K562 (cell line): ENCODE measurements at regions not wholly inside any gene's neighbourhood (a gene's known extent, or its start where the extent isn't known, plus 50 kb on each side); places are given as distances from the start of the nearest gene placed in this dataset.

Source experiments
- EZH2 ChIP-seq: IDR thresholded peaks from 2 replicates; pipeline ENCODE4 v1.6.1; 2012; ENCODE audit warnings: low read depth, mild to moderate bottlenecking, inconsistent platforms, low read length, borderline replicate concordance
- HDAC2 ChIP-seq: fragments of 450-650 bp; IDR thresholded peaks from 2 replicates; pipeline ENCODE4 v1.6.1; 2016; ENCODE audit warnings: mild to moderate bottlenecking
- MAFK ChIP-seq: IDR thresholded peaks from 2 replicates; pipeline ENCODE4 v1.6.1; 2011; ENCODE audit warnings: low read length, improper control_type of control experiment
- NFIC ChIP-seq: fragments of 450-650 bp; IDR thresholded peaks from 2 replicates; pipeline ENCODE4 v1.6.1; 2017; ENCODE audit warnings: mild to moderate bottlenecking, inconsistent platforms
- POLR2AphosphoS5 ChIP-seq: IDR thresholded peaks from 2 replicates; pipeline ENCODE4 v1.6.1; 2011; ENCODE audit warnings: mild to moderate bottlenecking, low read depth, low read length, moderate library complexity; ENCODE audit not compliant: control insufficient read depth, insufficient read depth
- SMAD1 ChIP-seq: fragments of 150-350 bp; IDR thresholded peaks from 2 replicates; pipeline ENCODE4 v1.6.1; 2014; ENCODE audit warnings: low read length, low read depth; ENCODE audit not compliant: partially characterized antibody
- SNRNP70 ChIP-seq: fragments of 200-400 bp; formaldehyde crosslinking; optimal IDR thresholded peaks from 2 replicates; pipeline ENCODE3; 2017; ENCODE audit warnings: low read depth, low read length
- ZFP1 ChIP-seq: fragments of 450-650 bp; formaldehyde crosslinking; IDR thresholded peaks from 2 replicates; pipeline ENCODE4 v1.4.0; 2020; ENCODE audit warnings: mild to moderate bottlenecking, mixed read lengths
- ZKSCAN8 ChIP-seq: fragments of 200-800 bp; sonication (Bioruptor generic); IDR thresholded peaks from 2 replicates; pipeline ENCODE4 v1.6.1; 2016; ENCODE audit warnings: missing genetic modification characterization, missing compliant biosample characterization
- TF ChIP-seq, protein P1 (sequence below): sonication (generic); formaldehyde crosslinking; IDR thresholded peaks from 2 replicates; pipeline ENCODE4 v1.8.0; 2022; ENCODE audit warnings: missing genetic modification reagents, mild to moderate bottlenecking, borderline replicate concordance
- TF ChIP-seq, protein P2 (sequence below), 3 experiments: IDR thresholded peaks in 2 of 3; conservative IDR thresholded peaks in 1 of 3; 2 replicates each; pipeline ENCODE4 v1.5.1; 2011 to 2012; ENCODE audit warnings: low read length in 3 of 3, mild to moderate bottlenecking in 3 of 3, control low read depth in 2 of 3, improper control_type of control experiment in 1 of 3, inconsistent platforms in 1 of 3, low read depth in 1 of 3, mixed read lengths in 1 of 3, moderate library complexity in 1 of 3; ENCODE audit not compliant: insufficient read depth in 2 of 3
- TF ChIP-seq, protein P3 (sequence below): fragments of 250-450 bp; sonication (Bioruptor Pico); IDR thresholded peaks from 2 replicates; pipeline ENCODE4 v1.4.0; 2020; ENCODE audit warnings: mild to moderate bottlenecking
- TF ChIP-seq, protein P4 (sequence below), 2 experiments: IDR thresholded peaks; 2 replicates each; pipeline ENCODE4 v1.6.1; 2011; ENCODE audit warnings: borderline replicate concordance in 1 of 2, control low read depth in 1 of 2, low read depth in 1 of 2, low read length in 1 of 2, mild to moderate bottlenecking in 1 of 2, mixed read lengths in 1 of 2, moderate library complexity in 1 of 2; ENCODE audit not compliant: insufficient read depth in 1 of 2, insufficient read length in 1 of 2, poor library complexity in 1 of 2, severe bottlenecking in 1 of 2; ENCODE audit errors: extremely low read depth in 1 of 2
- TF ChIP-seq, protein P5 (sequence below), 2 experiments: fragments of 450-650 bp; formaldehyde crosslinking in 1 of 2; IDR thresholded peaks; 2 replicates each; pipeline versions ENCODE4 v1.4.0 to v1.6.1; 2014 to 2020; ENCODE audit warnings: mild to moderate bottlenecking in 2 of 2, borderline replicate concordance in 1 of 2, low read depth in 1 of 2

DNA sequence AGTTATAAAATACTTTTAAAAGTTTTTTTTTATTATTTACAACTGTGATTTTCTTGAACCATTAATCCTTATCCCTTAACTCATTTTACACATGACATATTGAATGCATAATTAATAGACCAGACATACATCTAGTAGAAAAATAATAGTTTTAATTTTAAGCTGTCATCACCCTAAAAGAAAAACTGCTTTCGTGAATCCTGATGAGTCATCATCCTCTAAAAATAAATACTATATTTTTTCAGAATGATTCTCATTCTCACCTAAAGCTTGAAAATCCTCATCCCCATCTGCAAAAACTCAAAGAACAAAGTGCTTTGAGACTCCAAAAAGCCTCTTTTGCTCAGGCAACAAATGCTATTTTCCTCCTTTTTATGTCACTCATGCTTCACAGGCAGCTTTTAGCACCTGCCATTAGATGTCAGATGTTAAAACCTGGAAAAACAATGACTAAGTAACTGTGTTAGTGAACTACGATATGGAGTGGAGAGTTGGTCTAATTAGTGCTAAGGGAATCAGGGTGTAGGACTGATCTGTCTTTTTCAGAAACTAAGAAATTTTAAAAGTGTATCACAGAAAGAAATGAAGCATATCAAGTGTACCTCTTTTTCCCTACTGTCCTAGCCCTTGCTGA is 297.6 kb downstream of the TMX3 start:
- no peak for TF ChIP-seq HDAC2
- no peak for TF ChIP-seq EZH2
- no peak for TF ChIP-seq ZFP1 (CRISPR knock-in tag)
- no peak for TF ChIP-seq SNRNP70
- TF ChIP-seq, protein P1, sequence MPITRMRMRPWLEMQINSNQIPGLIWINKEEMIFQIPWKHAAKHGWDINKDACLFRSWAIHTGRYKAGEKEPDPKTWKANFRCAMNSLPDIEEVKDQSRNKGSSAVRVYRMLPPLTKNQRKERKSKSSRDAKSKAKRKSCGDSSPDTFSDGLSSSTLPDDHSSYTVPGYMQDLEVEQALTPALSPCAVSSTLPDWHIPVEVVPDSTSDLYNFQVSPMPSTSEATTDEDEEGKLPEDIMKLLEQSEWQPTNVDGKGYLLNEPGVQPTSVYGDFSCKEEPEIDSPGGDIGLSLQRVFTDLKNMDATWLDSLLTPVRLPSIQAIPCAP, result no peak
- TF ChIP-seq, protein P2, sequence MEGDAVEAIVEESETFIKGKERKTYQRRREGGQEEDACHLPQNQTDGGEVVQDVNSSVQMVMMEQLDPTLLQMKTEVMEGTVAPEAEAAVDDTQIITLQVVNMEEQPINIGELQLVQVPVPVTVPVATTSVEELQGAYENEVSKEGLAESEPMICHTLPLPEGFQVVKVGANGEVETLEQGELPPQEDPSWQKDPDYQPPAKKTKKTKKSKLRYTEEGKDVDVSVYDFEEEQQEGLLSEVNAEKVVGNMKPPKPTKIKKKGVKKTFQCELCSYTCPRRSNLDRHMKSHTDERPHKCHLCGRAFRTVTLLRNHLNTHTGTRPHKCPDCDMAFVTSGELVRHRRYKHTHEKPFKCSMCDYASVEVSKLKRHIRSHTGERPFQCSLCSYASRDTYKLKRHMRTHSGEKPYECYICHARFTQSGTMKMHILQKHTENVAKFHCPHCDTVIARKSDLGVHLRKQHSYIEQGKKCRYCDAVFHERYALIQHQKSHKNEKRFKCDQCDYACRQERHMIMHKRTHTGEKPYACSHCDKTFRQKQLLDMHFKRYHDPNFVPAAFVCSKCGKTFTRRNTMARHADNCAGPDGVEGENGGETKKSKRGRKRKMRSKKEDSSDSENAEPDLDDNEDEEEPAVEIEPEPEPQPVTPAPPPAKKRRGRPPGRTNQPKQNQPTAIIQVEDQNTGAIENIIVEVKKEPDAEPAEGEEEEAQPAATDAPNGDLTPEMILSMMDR (IDR thresholded peaks at IDR 0.05 in 2 of 3, conservative IDR thresholded peaks at IDR 0.05 in 1 of 3; ENCODE audit: insufficient read depth in 2 of 3, low read depth in 1 of 3, low read length in 3 of 3), result no peak
- TF ChIP-seq MAFK, result no peak
- TF ChIP-seq POLR2AphosphoS5, result no peak
- TF ChIP-seq, protein P3, sequence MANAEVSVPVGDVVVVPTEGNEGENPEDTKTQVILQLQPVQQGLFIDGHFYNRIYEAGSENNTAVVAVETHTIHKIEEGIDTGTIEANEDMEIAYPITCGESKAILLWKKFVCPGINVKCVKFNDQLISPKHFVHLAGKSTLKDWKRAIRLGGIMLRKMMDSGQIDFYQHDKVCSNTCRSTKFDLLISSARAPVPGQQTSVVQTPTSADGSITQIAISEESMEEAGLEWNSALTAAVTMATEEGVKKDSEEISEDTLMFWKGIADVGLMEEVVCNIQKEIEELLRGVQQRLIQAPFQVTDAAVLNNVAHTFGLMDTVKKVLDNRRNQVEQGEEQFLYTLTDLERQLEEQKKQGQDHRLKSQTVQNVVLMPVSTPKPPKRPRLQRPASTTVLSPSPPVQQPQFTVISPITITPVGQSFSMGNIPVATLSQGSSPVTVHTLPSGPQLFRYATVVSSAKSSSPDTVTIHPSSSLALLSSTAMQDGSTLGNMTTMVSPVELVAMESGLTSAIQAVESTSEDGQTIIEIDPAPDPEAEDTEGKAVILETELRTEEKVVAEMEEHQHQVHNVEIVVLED (CRISPR knock-in tag), result no peak
- TF ChIP-seq, protein P4, sequence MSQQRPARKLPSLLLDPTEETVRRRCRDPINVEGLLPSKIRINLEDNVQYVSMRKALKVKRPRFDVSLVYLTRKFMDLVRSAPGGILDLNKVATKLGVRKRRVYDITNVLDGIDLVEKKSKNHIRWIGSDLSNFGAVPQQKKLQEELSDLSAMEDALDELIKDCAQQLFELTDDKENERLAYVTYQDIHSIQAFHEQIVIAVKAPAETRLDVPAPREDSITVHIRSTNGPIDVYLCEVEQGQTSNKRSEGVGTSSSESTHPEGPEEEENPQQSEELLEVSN (IDR thresholded peaks at IDR 0.05; ENCODE audit: borderline replicate concordance in 1 of 2, extremely low read depth in 1 of 2, insufficient read depth in 1 of 2, insufficient read length in 1 of 2, low read depth in 1 of 2, low read length in 1 of 2, poor library complexity in 1 of 2, severe bottlenecking in 1 of 2), result no peak
- no peak for TF ChIP-seq NFIC
- no peak for TF ChIP-seq ZKSCAN8
- TF ChIP-seq, protein P5, sequence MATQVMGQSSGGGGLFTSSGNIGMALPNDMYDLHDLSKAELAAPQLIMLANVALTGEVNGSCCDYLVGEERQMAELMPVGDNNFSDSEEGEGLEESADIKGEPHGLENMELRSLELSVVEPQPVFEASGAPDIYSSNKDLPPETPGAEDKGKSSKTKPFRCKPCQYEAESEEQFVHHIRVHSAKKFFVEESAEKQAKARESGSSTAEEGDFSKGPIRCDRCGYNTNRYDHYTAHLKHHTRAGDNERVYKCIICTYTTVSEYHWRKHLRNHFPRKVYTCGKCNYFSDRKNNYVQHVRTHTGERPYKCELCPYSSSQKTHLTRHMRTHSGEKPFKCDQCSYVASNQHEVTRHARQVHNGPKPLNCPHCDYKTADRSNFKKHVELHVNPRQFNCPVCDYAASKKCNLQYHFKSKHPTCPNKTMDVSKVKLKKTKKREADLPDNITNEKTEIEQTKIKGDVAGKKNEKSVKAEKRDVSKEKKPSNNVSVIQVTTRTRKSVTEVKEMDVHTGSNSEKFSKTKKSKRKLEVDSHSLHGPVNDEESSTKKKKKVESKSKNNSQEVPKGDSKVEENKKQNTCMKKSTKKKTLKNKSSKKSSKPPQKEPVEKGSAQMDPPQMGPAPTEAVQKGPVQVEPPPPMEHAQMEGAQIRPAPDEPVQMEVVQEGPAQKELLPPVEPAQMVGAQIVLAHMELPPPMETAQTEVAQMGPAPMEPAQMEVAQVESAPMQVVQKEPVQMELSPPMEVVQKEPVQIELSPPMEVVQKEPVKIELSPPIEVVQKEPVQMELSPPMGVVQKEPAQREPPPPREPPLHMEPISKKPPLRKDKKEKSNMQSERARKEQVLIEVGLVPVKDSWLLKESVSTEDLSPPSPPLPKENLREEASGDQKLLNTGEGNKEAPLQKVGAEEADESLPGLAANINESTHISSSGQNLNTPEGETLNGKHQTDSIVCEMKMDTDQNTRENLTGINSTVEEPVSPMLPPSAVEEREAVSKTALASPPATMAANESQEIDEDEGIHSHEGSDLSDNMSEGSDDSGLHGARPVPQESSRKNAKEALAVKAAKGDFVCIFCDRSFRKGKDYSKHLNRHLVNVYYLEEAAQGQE (IDR thresholded peaks at IDR 0.05; ENCODE audit: borderline replicate concordance), result no peak
- TF ChIP-seq, protein P5 (CRISPR knock-in tag; IDR thresholded peaks at IDR 0.05; ENCODE audit: low read depth), result no peak
- TF ChIP-seq SMAD1, result no peak
